ENCODE measurements at regions not wholly inside any gene's neighbourhood (a gene's known extent, or its start where the extent isn't known, plus 50 kb on each side); places are given as distances from the start of the nearest gene placed in this dataset.

DNA sequence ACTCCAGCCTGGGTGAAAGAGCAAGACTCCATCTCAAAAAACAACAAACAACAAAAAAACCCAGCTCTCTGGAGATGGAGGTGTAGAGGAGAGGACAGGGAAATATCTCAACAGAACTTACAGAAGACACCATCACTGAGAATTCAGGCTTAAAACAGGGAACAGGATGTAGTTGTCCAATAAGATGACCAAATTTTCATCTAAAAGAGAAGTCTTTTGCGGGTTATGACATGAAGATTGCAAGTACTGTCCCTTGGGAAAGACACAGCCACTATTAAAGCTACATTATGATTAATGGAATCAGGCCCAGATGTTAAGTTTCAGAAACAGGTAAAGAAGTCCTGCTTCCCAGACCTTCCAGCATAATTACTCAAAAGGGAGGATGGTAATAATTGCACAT lies 235.2 kb upstream of the NRP1 start:
- TF ChIP-seq, protein P1, sequence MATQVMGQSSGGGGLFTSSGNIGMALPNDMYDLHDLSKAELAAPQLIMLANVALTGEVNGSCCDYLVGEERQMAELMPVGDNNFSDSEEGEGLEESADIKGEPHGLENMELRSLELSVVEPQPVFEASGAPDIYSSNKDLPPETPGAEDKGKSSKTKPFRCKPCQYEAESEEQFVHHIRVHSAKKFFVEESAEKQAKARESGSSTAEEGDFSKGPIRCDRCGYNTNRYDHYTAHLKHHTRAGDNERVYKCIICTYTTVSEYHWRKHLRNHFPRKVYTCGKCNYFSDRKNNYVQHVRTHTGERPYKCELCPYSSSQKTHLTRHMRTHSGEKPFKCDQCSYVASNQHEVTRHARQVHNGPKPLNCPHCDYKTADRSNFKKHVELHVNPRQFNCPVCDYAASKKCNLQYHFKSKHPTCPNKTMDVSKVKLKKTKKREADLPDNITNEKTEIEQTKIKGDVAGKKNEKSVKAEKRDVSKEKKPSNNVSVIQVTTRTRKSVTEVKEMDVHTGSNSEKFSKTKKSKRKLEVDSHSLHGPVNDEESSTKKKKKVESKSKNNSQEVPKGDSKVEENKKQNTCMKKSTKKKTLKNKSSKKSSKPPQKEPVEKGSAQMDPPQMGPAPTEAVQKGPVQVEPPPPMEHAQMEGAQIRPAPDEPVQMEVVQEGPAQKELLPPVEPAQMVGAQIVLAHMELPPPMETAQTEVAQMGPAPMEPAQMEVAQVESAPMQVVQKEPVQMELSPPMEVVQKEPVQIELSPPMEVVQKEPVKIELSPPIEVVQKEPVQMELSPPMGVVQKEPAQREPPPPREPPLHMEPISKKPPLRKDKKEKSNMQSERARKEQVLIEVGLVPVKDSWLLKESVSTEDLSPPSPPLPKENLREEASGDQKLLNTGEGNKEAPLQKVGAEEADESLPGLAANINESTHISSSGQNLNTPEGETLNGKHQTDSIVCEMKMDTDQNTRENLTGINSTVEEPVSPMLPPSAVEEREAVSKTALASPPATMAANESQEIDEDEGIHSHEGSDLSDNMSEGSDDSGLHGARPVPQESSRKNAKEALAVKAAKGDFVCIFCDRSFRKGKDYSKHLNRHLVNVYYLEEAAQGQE (IDR thresholded peaks at IDR 0.05; ENCODE audit: low read depth): no peak
- TF ChIP-seq TAF1 (IDR thresholded peaks at IDR 0.05; ENCODE audit: low read depth): no peak

DNA sequence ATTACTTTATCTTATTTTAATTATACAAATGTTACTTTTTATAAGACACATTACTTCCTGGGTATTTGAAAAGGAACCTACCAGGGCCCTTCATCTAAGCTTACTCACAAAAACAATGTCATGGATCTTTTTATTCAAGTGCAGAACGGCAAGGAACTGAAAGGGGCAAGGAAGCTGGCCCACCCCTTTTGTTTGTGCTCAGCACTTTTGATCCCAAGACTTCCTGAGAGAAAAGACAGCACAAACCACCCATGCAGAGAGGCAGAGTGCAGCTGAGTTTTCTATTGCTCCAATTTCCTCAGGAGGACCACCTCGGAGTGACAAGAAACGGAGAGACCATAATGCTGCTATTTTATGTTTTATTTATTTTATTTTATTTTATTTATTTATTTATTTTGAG lies 232.0 kb upstream of the NRP1 start:
- TF ChIP-seq NFIC (IDR thresholded peaks at IDR 0.05) (no peak), YY1 (IDR thresholded peaks at IDR 0.05; ENCODE audit: low read depth) (no peak), CEBPB (IDR thresholded peaks at IDR 0.05) (no peak), CREB1 (IDR thresholded peaks at IDR 0.05; ENCODE audit: low read depth) (no peak), EGR1 (IDR thresholded peaks at IDR 0.05) (no peak), EP300 (IDR thresholded peaks at IDR 0.05; ENCODE audit: borderline replicate concordance) (no peak), TCF12 (IDR thresholded peaks at IDR 0.05; ENCODE audit: low read depth) (no peak), ZBTB7A (IDR thresholded peaks at IDR 0.05; ENCODE audit: low read depth) (no peak), TAF1 (IDR thresholded peaks at IDR 0.05; ENCODE audit: low read depth) (no peak), TEAD4 (IDR thresholded peaks at IDR 0.05) (no peak), FOXM1 (IDR thresholded peaks at IDR 0.05; ENCODE audit: borderline replicate concordance, low read depth) (no peak), RAD21 (IDR thresholded peaks at IDR 0.05; ENCODE audit: low read depth) (no peak)
- TF ChIP-seq, protein P1 (IDR thresholded peaks at IDR 0.05; ENCODE audit: low read depth): no peak
- TF ChIP-seq, protein P2, sequence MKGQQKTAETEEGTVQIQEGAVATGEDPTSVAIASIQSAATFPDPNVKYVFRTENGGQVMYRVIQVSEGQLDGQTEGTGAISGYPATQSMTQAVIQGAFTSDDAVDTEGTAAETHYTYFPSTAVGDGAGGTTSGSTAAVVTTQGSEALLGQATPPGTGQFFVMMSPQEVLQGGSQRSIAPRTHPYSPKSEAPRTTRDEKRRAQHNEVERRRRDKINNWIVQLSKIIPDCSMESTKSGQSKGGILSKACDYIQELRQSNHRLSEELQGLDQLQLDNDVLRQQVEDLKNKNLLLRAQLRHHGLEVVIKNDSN (IDR thresholded peaks at IDR 0.05): no peak
- TF ChIP-seq, protein P3, sequence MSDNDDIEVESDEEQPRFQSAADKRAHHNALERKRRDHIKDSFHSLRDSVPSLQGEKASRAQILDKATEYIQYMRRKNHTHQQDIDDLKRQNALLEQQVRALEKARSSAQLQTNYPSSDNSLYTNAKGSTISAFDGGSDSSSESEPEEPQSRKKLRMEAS (IDR thresholded peaks at IDR 0.05): no peak

DNA sequence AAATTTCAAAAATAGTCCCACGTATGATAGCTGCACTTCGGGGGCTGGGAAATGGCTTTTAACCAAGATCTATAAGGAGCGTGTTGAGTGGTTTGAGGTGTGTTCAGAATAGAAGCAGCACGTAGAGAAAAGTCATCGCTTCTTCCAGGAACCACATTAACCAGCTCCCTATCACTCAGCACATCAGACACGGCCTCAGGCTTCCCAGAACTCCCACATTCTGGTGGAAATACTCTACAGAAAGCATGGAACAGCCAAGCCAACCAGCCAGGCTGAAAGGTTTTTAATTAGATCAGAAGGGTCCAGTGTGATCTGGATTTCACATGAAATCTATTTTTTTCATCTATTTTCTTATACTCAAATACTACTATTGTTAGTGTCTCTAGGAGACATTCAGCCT lies 231.5 kb upstream of the NRP1 start:
- no peak for TF ChIP-seq YY1 (IDR thresholded peaks at IDR 0.05; ENCODE audit: low read depth)
- TF ChIP-seq TEAD4 (IDR thresholded peaks at IDR 0.05): no peak
- no peak for TF ChIP-seq NFIC (IDR thresholded peaks at IDR 0.05)
- no peak for TF ChIP-seq RAD21 (IDR thresholded peaks at IDR 0.05; ENCODE audit: low read depth)
- no peak for TF ChIP-seq TCF12 (IDR thresholded peaks at IDR 0.05; ENCODE audit: low read depth)
- TF ChIP-seq, protein P2 (IDR thresholded peaks at IDR 0.05): no peak
- TF ChIP-seq EP300 (IDR thresholded peaks at IDR 0.05; ENCODE audit: borderline replicate concordance): no peak
- TF ChIP-seq, protein P3 (IDR thresholded peaks at IDR 0.05): no peak
- TF ChIP-seq, protein P1 (IDR thresholded peaks at IDR 0.05; ENCODE audit: low read depth): no peak
- TF ChIP-seq EGR1 (IDR thresholded peaks at IDR 0.05): no peak
- TF ChIP-seq CREB1 (IDR thresholded peaks at IDR 0.05; ENCODE audit: low read depth): no peak
- no peak for TF ChIP-seq FOXM1 (IDR thresholded peaks at IDR 0.05; ENCODE audit: borderline replicate concordance, low read depth)
- no peak for TF ChIP-seq CEBPB (IDR thresholded peaks at IDR 0.05)
- no peak for TF ChIP-seq TAF1 (IDR thresholded peaks at IDR 0.05; ENCODE audit: low read depth)
- TF ChIP-seq ZBTB7A (IDR thresholded peaks at IDR 0.05; ENCODE audit: low read depth): no peak

DNA sequence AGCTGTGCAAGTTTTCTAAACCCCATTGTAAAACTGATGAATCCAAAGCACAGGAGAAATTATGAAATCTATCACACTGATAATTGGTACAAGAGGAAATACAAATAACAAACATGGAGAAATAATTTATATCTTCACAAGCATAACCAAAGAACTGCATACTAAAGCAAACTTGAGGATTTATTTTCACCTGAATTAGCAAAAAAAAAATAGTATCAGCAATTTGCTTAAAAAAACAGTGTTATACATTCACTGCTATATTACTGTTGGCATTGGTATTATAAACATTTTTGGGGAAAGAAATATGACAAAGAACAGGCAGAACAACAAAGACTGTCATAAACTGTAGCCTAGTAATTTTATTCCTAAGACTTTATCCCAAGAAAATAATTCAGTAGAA lies 230.8 kb upstream of the NRP1 start:
- TF ChIP-seq, protein P2 (IDR thresholded peaks at IDR 0.05): no peak
- no peak for TF ChIP-seq TCF12 (IDR thresholded peaks at IDR 0.05; ENCODE audit: low read depth)
- no peak for TF ChIP-seq YY1 (IDR thresholded peaks at IDR 0.05; ENCODE audit: low read depth)
- no peak for TF ChIP-seq RAD21 (IDR thresholded peaks at IDR 0.05; ENCODE audit: low read depth)
- TF ChIP-seq, protein P3 (IDR thresholded peaks at IDR 0.05): no peak
- TF ChIP-seq, protein P1 (IDR thresholded peaks at IDR 0.05; ENCODE audit: low read depth): no peak
- TF ChIP-seq CREB1 (IDR thresholded peaks at IDR 0.05; ENCODE audit: low read depth): no peak
- TF ChIP-seq NFIC (IDR thresholded peaks at IDR 0.05): no peak
- TF ChIP-seq TEAD4 (IDR thresholded peaks at IDR 0.05): no peak
- TF ChIP-seq CEBPB (IDR thresholded peaks at IDR 0.05): no peak
- TF ChIP-seq TAF1 (IDR thresholded peaks at IDR 0.05; ENCODE audit: low read depth): no peak
- no peak for TF ChIP-seq FOXM1 (IDR thresholded peaks at IDR 0.05; ENCODE audit: borderline replicate concordance, low read depth)
- no peak for TF ChIP-seq ZBTB7A (IDR thresholded peaks at IDR 0.05; ENCODE audit: low read depth)
- no peak for TF ChIP-seq EP300 (IDR thresholded peaks at IDR 0.05; ENCODE audit: borderline replicate concordance)
